K562 (cell line): ENCODE measurements at regions not wholly inside any gene's neighbourhood (a gene's known extent, or its start where the extent isn't known, plus 50 kb on each side); places are given as distances from the start of the nearest gene placed in this dataset.

Experiments
- ATF6 ChIP-seq: sonication (generic); formaldehyde crosslinking; IDR thresholded peaks from 2 replicates; pipeline ENCODE4 v1.4.0; 2020; ENCODE audit warnings: mild to moderate bottlenecking, missing genetic modification reagents
- ESRRB ChIP-seq: fragments of 250-450 bp; sonication (Bioruptor Pico); IDR thresholded peaks from 2 replicates; pipeline ENCODE4 v1.5.0; 2020; ENCODE audit warnings: mild to moderate bottlenecking, moderate library complexity, borderline replicate concordance
- HMG20B ChIP-seq: fragments of 250-450 bp; sonication (Bioruptor Pico); IDR thresholded peaks from 2 replicates; pipeline ENCODE4 v1.5.0; 2021; ENCODE audit warnings: mild to moderate bottlenecking
- LARP7 ChIP-seq: fragments of 450-650 bp; IDR thresholded peaks from 2 replicates; pipeline ENCODE4 v1.6.1; 2016
- ZNF232 ChIP-seq: sonication (generic); formaldehyde crosslinking; IDR thresholded peaks from 2 replicates; pipeline ENCODE4 v1.8.0; 2022; ENCODE audit warnings: mild to moderate bottlenecking, missing genetic modification reagents

GRCh38 chr6:165818200-165818599, 155.2 kb upstream of the PDE10A start:
- no peak for TF ChIP-seq LARP7
- TF ChIP-seq ATF6 (CRISPR knock-in tag), result no peak
- TF ChIP-seq ZNF232 (CRISPR knock-in tag), result no peak
- TF ChIP-seq ESRRB (CRISPR knock-in tag), result no peak
- TF ChIP-seq HMG20B, result no peak
